ENCODE measurements at regions not wholly inside any gene's neighbourhood (a gene's known extent, or its start where the extent isn't known, plus 50 kb on each side); places are given as distances from the start of the nearest gene placed in this dataset.
"Not testable (repeated sequence)": the region's sequence is repeated elsewhere in the genome, so short reads cannot be mapped to it uniquely, and the experiment has no call there.

DNA sequence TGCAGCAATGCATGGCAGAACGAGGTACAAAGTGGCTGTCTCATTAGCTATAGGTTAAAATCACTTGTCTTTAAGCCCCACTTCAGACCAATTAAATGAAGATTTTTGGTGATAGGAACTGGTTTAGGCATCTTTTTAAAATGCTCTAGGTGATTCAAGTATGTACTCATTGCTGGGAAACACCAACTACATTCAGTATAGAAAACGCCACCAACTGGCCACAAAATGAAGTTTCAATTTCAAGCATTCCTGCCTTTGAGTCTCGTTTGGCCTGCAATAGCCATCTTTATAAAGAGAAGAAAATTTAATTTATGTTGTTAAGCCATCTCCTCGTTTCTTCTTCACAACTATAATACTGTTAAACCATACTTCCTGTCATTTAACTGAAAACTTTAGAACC lies 587.9 kb downstream of the GBE1 start:
- no peak for DNase-seq

DNA sequence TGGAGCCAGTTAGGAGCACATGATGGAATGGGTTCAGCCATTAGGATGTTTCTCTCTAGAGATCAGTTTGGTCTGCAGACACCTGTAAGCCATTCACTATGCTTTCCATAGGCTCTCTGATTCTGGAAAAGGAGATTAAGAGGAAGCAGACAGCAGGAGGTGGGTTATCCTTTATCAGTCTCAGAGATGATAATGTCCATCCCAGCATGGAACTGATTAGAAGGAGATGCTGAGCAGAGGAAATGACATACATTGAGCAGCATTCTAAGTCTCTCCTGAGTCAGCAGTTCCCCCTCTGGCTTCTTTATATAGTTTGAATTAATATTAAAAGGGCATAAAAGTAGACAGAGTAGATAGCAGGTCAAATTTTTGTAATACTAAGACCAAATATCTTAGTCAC lies 591.1 kb downstream of the GBE1 start:
- no peak for DNase-seq

DNA sequence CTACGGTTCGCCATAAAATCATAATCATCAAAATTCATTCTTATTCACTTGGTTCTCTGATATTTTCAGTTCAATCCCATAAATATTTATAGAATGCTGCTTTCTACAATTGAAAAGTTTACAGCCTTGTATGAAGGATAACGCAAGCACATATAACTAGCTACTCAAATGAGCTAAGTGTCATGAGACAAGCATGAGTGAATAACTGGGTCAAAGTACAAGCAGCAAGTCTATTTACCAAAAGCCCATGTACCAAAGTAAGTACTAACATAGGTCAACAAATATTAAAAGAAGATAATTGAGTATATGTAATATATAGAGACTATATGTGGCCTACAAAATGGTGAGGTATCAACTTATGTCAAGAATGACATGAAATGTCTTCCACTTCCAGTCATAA lies 596.6 kb downstream of the GBE1 start:
- DNase-seq: peak; percentile 37

DNA sequence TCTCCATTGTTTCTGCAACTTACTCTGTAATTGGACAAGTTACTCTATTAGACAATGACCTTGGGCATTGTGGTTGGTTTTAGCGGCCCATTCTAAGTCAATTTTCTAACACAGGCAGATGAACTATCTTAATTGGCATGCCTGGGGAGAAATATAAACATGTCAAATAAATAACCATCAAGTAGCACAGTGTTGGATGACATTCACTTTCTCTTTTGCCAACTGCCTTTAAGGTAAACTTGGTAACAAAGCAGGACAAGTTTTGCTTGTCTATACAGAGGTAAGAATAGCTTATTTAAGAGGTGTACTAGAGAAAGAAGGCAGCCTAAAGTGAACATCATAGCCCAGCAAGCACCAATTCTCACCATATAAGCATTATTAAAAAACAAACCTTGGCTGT lies 599.6 kb downstream of the GBE1 start:
- DNase-seq: peak; percentile 75

DNA sequence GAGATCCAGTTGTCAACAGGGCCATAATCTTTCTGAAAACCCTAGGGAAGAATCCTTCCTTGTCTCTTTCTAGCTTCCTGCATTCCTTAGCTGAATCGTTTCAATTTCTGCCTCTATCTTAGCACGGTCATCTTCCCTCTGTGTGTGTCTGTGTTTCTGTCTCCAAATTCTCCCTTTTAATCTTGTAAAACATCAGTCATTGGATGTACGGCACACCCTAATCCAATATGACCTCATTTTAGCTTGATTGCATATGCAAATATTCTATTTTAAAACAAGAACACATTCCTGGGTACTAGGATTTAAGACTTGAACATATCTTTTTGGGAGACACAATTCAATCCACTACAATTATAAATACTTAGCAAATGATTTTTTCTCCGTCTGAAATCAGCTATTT lies 600.3 kb downstream of the GBE1 start:
- DNase-seq: no peak

DNA sequence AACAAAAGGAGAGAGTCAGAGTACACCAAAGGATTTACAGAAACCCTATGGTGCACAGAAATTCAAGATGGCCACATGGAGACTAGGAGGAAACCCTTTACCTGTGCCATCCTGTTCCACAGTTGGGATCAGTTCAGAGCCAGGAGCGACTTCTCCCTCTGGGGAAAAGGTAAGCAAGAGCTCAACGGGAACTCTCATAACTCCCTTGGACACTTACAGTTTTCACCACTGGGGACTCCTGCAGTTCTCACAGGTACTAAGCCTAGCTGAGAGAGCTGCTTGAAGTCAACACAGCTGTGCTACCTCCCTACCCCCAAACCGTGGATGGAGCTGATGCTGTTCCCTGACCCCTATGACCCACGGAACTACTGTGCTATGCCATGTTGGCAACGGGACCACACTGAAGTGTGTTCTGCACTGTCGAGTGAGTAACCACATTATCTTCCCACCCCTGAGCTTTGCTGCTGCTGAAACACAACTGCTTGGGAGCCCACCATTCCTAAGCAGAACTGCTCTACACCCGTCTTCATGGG lies 606.8 kb downstream of the GBE1 start:
- no peak for DNase-seq

DNA sequence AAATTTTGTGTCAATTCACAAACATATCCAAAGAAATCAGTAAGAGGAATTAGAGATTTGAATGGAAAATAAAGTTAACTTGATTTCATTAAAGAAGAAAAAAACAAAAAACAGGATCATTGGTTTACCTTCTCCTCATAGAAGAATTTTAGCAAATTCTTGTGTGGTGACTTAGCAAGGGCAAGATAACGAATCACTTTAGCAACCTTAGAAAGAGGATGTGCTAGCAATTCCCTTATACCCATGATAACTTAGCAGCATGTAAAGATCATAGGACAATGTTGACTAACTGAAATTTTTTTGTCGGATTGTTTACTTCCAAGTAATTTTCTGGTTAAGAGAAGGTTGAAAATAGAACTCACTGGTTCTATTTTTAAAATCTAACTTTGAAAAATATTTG lies 609.3 kb downstream of the GBE1 start:
- DNase-seq: no peak

DNA sequence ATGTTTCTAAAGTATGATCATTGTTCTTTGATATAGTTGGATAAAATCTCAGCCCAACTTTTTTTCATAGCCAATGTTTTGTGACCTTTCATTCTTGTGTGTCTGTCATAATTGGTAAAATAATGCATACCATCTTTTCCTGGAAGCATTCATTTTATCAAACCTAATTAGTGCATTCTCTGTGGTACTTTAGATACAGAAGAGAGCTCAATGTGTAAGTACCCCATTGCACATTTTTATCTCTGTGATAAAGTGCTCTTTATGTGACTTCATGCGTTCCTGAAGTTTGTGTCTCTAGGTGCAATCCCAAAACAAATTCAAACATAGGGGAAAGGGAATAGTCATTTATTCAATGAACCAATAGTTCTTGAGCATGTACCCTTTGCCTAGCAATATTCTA lies 628.5 kb downstream of the GBE1 start:
- no peak for DNase-seq

DNA sequence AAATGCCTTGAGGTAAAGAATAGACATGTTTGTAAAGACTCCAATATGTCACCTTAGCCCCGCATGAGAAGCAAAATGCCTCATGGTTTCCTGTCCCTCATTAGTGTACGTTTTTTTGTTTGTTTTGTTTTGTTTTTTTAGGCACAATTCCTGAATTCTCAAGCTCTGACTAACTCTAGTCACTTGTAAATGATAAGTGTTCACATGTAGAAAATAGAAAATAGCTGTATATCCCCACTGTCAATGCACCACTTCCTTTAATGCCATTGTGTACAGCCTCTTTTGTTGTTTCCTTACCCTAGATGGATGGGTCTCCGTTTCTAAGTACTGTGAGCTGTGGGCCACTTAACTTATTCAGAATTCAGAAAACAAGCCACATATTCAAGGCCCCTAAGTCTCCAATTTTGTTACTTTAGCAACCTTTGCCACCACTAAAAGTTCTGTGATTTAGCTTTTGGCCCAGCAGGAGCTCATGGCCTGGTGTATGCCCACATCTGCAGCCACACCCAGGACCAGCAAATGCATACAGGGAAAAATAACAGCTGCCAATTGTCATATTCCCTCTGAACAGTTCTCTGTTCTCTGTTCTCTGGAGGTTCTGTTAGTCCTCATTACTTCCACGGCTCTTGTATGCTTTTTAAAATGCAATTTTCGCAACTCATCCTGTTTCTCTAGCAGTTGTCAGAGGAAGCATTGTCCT lies 655.5 kb downstream of the GBE1 start:
- no peak for DNase-seq

DNA sequence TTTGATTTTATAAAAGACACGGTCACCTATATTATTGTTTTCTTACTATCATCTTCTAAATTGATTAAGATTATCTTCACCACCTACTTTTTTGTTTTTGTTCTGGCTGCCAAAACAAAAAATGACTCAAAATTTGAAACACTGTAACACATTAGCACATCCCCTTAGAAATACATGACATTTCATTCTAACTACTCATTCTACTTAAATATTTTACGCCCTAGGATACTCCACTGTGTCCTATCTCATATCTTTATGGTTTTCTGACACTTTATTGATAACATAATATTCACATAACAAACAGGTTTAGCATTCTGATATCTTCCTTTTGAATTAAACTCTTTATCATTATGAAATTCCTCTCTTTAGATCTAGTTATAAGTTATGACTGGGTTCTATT lies 656.2 kb downstream of the GBE1 start:
- no peak for DNase-seq

DNA sequence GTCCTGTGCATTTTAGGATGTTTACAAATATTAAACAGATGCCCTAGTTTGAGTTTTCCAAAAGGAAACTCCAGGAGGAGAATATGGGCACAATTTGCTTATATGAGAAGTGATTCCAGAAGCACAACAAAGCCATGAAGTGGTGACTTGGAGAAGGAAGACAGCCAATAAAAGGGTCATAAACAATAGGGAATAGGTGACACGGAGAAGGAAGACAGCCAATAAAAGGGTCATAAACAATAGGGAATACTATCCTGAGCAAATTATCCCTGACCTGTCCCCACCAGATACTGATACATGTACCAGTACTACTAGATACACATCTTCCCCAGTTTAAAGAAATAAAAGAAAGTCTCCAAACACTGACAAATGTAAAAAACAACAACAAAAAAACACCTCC lies 663.6 kb downstream of the GBE1 start:
- DNase-seq: no peak

DNA sequence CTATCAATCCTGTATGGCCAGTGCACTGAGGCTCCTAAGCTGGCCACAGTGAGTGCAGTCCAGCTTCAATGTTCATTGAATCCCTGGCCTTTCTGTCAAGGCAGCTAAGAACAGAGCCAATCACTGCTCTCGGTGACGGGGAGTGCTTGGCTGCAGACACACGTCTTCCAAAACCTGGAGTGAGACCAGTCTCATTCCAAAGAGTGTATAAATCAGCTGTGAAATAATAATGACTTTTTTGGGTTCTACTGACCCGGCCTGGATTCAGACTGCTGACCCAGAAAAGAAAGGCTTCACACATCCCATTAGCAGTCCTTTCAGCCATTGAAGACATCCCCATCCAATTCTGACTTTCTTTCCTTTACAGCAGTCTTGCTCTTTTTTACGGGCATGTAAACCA lies 665.5 kb downstream of the GBE1 start:
- DNase-seq: no peak

DNA sequence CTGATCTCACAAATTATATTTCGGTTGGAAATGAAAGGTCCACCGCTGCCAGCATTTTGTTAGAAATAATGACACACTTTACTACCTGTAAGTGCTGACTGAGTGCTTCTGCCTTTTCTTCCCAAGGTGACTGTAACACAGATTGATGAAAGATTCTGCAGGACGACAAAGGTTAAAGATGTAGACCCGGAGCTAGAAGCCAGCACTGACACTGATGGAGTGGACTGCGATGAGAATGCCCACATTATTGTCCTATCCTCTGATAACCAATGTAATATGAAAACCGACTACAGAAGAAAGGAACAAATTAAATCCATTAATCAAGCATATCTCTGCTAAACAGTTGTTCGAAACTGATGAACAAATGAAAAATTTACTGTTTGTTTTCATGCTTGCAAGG lies 666.5 kb downstream of the GBE1 start:
- no peak for DNase-seq

DNA sequence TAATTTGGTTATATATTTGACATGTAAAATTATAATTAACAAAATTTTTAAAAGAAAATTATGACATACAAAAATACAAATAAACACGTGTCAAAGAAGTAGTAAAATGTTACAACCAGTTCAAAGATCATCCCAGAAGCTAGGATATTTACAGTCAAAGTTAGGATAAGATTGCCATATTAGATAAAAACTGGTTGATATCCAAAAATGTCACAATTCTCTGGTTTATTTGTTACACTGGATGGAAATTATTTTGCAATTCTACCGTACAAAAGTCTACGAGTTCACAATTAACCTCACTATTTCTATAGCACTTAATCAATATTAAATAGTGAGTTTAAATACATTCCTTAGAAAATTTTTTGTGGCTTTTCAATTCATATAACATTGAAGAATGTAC lies 673.8 kb downstream of the GBE1 start:
- no peak for DNase-seq

DNA sequence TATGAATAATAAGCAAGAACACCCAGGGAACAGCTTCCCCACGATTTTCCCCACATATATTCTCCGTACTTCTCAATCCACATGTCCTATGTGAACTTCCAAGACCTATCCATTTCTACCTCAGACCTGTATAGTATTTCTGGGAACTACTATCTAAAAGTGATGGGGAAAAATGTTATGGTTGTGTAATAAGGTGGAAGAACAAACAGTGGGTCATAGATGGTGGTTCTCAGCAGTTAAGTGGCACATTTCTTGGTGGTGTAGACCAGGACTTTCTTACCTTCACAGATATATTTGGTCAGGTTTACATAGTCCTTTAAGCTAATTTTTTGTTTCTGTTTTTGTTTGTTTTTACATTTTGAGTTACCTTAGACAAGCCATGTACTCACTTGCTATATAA lies 675.1 kb downstream of the GBE1 start:
- no peak for DNase-seq

DNA sequence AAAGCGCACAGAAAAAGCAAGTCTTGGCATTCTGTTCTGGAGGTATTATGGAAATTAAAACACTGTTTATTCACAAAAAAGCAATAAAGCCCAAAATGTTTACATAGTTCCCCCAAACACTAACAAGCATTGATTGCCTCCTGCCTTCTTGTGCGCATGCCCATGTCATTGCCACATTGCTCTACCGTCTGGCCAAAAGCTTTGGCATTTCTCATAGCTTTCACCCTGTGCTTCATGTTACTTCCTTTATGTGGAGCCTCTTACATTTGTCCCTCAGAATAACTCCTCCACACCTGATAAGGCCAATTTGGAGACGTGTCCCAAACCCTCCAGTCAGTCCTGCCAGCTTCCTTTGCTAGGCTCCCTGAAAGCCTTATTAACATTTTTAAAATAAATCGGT lies 680.8 kb downstream of the GBE1 start:
- DNase-seq: no peak

DNA sequence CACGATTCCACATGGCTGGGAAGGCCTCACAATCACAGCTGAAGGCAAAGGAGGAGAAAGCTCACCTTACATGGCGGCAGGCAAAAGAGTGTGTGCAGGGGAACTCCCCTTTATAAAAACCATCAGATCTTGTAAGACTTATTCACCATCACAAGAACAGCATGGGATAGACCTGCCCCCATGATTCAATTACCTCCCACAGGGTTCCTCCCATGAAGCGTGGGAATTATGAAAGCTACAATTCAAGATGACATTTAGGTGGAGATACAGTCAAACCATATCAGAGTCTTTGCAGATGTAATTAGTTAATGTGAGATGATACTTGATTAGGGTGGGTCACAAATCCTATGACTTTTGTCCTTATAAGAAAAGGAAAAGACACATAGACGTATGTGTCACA lies 688.9 kb downstream of the GBE1 start:
- no peak for DNase-seq

DNA sequence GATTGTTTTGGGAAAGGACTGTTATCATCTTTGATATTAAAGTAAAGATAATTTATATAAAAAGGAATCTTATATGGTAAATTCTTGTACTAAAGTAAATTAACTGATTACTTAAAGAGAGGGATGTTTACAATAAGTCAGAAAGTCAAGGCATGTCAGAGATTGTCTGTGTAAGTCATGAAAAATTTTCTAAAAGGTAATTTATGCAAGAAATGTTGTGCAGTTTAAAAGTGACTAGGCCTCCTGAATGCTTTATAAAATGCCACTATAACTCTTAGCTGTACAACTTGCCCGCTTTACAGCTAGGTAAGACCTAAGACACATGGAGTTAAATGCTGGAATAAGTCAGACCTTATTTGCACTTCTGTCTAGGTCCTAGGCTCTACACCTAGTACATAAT lies 692.9 kb downstream of the GBE1 start:
- no peak for DNase-seq

DNA sequence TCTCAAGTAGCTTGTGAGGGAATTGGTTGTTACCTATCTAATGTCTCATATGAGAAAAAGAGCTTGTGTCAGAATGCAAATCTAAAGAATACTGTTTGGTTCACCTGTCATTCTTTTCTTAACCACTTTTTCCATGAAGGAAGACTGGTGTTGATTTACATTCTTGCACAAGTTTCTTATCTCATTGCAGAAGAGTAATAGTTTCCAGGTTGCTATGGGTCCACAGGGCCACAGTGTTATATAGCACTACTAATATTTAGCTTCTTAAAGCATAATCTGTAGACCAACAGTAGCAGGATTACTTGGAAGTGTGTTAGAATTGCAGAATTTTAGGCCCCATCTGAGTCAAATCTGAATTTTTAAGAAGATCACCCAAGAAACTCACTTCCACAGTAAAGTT lies 697.5 kb downstream of the GBE1 start:
- no peak for DNase-seq

DNA sequence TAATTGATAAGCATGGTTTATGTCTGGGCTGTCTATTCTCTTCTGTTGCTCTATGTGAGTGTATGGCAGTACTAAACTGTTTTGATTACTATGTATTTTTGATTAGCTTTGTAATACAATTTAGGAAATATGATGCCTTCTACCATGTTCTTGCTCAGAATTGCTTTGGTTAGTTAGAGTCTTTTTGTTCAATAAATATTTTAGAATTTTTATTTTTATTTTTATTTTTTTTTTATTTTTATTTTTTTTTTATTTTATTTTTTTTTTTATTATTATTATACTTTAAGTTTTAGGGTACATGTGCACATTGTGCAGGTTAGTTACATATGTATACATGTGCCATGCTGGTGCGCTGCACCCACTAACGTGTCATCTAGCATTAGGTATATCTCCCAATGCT lies 710.3 kb downstream of the GBE1 start:
- not testable (repeated sequence) for DNase-seq

DNA sequence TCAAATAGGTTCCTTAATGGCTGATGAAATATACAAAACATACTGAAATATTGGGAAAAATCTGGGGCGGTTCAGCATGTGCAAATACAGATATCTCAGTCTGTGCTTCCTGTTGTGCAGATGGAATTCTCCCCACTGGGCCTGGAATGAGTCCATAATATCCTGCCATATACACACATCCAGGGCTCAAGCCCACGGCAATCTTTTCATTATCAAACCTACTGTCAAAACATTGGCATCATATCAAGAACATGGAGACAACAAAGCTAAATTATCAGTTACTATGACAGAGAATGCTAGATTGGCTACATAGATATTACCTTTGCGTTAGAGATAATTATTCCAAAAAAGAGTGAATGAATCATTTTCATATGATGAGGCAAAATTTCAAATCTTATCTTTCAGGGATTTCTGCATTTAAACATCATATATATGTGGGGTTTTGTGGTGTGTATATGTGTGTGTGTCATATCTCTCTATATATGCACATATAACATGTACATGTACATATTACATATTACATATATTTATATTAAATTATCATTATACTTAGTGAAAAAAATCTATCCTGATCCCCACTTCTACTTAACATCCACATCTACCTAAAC lies 713.3 kb downstream of the GBE1 start:
- no peak for DNase-seq

DNA sequence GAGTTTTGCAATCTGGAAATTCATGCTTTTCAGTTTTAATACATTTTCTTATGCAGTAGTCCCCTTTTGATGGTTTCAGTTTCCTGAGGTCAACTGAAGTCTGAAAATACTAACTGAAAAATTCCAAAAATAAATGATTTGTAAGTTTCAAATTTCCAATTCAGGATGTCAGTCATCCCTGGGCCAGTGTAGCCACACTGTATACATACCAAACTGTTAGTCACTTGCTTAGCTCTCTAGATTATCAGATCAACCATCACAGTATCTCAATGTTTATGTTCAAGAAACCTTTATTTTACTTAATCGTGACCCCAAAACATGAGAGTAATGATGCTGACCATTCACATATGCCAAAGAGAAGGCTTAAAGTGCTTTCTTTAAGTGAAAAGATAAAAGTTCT lies 715.5 kb downstream of the GBE1 start:
- no peak for DNase-seq

DNA sequence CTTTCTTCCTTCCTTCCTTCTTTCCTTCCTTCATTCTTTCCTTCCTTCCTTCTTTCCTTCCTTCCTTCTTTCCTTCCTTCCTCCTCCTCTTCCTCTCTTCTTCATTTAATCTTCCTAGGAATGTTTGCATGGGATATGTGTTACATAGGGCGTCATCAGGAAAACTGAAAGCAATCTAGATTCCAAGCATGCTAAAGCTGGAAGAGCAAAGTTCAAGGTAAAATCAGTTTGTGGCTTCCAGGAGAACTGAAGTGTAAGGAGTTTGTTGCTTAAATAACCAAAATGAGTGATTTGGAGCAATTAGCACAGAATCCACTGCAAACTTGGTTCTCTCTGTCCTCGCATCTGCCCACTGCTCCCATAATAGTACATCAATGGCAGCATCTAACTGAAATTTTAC lies 716.2 kb downstream of the GBE1 start:
- no peak for DNase-seq

DNA sequence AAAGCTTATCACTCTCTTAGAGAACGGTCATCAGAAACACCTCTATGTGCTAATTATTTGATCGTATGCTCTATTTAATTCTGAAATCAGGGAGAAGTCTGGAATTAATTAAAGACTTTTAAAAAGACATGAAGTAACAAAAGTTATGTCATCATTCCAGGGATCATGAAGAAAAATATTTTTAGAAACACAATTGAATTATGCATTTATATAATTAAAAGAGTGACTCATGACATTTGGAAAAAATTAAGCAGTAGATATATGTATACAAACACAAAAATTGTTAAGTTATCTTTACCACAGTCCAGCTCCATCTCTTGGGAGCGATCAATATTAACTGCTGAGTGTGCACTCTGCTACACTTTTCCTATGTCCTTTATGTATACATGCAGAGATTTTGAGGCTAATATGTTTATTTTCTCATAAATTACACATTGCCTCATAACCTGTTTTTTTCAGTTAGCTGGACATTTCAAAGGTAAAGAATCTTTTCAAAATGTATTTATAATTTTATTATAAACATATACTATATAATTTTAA lies 717.7 kb downstream of the GBE1 start:
- DNase-seq: peak; percentile 0

DNA sequence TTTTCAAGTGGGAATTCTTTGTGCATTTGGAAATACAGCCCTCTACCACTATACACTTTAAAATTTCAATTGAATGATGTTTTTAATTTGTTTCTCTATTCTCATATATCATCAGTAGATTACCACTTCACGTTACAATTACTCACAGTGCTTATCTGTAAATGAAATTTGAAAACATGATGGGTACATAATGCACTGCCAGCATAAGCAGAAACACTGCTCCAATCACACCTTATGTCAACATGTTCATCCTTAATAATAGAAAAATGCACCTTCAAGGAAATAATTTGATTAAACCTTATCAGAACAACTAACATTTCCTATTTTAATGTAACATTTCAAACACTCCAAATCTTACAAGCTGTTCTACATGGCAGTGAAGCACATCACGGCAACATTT lies 718.4 kb downstream of the GBE1 start:
- DNase-seq: no peak
